ENCODE measurements at regions not wholly inside any gene's neighbourhood (a gene's known extent, or its start where the extent isn't known, plus 50 kb on each side); places are given as distances from the start of the nearest gene placed in this dataset.

DNA sequence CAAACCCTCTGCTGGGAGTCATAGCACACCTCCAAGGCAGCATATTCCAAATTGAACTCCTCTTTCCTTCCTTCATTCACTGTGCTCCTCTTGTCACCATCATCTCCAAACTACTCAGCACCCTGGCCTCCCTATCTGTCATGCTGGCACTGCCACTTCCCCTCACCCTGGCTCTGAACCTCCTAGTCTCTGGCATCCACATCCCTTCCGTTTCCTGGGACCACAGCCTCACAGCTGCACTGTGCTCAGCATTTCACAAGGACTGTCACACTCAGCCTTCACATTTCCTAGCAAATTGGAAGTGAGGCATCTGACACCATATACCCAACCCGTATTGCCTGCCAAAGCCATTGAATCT lies 124.7 kb downstream of the WDR11 start (continued):
- TF ChIP-seq, protein P1, sequence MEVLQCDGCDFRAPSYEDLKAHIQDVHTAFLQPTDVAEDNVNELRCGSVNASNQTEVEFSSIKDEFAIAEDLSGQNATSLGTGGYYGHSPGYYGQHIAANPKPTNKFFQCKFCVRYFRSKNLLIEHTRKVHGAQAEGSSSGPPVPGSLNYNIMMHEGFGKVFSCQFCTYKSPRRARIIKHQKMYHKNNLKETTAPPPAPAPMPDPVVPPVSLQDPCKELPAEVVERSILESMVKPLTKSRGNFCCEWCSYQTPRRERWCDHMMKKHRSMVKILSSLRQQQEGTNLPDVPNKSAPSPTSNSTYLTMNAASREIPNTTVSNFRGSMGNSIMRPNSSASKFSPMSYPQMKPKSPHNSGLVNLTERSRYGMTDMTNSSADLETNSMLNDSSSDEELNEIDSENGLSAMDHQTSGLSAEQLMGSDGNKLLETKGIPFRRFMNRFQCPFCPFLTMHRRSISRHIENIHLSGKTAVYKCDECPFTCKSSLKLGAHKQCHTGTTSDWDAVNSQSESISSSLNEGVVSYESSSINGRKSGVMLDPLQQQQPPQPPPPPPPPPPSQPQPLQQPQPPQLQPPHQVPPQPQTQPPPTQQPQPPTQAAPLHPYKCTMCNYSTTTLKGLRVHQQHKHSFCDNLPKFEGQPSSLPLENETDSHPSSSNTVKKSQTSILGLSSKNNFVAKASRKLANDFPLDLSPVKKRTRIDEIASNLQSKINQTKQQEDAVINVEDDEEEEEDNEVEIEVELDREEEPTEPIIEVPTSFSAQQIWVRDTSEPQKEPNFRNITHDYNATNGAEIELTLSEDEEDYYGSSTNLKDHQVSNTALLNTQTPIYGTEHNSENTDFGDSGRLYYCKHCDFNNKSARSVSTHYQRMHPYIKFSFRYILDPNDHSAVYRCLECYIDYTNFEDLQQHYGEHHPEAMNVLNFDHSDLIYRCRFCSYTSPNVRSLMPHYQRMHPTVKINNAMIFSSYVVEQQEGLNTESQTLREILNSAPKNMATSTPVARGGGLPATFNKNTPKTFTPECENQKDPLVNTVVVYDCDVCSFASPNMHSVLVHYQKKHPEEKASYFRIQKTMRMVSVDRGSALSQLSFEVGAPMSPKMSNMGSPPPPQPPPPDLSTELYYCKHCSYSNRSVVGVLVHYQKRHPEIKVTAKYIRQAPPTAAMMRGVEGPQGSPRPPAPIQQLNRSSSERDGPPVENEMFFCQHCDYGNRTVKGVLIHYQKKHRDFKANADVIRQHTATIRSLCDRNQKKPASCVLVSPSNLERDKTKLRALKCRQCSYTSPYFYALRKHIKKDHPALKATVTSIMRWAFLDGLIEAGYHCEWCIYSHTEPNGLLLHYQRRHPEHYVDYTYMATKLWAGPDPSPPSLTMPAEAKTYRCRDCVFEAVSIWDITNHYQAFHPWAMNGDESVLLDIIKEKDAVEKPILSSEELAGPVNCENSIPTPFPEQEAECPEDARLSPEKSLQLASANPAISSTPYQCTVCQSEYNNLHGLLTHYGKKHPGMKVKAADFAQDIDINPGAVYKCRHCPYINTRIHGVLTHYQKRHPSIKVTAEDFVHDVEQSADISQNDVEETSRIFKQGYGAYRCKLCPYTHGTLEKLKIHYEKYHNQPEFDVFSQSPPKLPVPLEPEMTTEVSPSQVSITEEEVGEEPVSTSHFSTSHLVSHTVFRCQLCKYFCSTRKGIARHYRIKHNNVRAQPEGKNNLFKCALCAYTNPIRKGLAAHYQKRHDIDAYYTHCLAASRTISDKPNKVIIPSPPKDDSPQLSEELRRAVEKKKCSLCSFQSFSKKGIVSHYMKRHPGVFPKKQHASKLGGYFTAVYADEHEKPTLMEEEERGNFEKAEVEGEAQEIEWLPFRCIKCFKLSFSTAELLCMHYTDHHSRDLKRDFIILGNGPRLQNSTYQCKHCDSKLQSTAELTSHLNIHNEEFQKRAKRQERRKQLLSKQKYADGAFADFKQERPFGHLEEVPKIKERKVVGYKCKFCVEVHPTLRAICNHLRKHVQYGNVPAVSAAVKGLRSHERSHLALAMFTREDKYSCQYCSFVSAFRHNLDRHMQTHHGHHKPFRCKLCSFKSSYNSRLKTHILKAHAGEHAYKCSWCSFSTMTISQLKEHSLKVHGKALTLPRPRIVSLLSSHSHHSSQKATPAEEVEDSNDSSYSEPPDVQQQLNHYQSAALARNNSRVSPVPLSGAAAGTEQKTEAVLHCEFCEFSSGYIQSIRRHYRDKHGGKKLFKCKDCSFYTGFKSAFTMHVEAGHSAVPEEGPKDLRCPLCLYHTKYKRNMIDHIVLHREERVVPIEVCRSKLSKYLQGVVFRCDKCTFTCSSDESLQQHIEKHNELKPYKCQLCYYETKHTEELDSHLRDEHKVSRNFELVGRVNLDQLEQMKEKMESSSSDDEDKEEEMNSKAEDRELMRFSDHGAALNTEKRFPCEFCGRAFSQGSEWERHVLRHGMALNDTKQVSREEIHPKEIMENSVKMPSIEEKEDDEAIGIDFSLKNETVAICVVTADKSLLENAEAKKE (CRISPR knock-in tag; IDR thresholded peaks at IDR 0.05), result no peak
- TF ChIP-seq EZH2phosphoT487 (IDR thresholded peaks at IDR 0.05; ENCODE audit: unreplicated experiment) (no peak), CREB1 (CRISPR knock-in tag; IDR thresholded peaks at IDR 0.05; ENCODE audit: low read depth) (no peak), ZNF114 (CRISPR knock-in tag; IDR thresholded peaks at IDR 0.05) (no peak), EZH2 (IDR thresholded peaks at IDR 0.05; ENCODE audit: low read depth, unreplicated experiment) (no peak)
- TF ChIP-seq, protein P2, sequence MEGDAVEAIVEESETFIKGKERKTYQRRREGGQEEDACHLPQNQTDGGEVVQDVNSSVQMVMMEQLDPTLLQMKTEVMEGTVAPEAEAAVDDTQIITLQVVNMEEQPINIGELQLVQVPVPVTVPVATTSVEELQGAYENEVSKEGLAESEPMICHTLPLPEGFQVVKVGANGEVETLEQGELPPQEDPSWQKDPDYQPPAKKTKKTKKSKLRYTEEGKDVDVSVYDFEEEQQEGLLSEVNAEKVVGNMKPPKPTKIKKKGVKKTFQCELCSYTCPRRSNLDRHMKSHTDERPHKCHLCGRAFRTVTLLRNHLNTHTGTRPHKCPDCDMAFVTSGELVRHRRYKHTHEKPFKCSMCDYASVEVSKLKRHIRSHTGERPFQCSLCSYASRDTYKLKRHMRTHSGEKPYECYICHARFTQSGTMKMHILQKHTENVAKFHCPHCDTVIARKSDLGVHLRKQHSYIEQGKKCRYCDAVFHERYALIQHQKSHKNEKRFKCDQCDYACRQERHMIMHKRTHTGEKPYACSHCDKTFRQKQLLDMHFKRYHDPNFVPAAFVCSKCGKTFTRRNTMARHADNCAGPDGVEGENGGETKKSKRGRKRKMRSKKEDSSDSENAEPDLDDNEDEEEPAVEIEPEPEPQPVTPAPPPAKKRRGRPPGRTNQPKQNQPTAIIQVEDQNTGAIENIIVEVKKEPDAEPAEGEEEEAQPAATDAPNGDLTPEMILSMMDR (conservative IDR thresholded peaks at IDR 0.05; ENCODE audit: low read depth in 2 of 2), result no peak

DNA sequence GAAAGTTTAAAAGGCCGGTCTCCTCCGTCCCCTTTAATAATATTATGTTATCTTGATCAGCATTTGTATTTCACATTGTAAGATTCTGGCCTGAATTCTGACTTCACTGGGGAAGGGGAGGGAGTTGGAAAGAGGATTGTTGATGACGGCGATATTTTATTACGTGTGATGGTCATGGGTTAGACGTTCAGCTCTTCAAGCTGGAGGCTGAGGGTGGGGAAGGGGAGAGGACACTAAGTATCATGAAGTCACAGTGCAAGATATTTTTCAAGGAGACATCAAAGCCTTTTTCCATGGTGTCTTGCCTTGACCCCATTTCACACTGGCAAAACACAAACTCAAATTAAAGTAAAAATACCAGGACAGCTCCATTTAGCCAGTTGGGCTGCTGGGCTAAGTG lies 126.7 kb downstream of the WDR11 start:
- Histone ChIP-seq H3K4me2 (no peak overlapping the region), H2AFZ (no peak overlapping the region), H3K27me3 (ENCODE audit: insufficient read depth) (peaks cover 24% of the 10 kb centered on the region), H3K9me2 (ENCODE audit: insufficient read depth) (0 out of 2 replicates have a peak, but pooled peaks cover 6% of the 10 kb centered on the region), H3K4me3 (no peak overlapping the region), H3K4me1 (ENCODE audit: insufficient read depth) (peaks cover 32% of the 10 kb centered on the region), H3K27ac (ENCODE audit: low read depth) (no peak overlapping the region), H3K79me2 (replicated peaks; ENCODE audit: insufficient read depth) (no peaks in the 10 kb centered on the region), H4K20me1 (replicated peaks; ENCODE audit: insufficient read depth) (no peaks in the 10 kb centered on the region), H3K36me3 (ENCODE audit: insufficient read depth) (no peaks in the 10 kb centered on the region; the same call in 1 of the 2 replicates), H3F3A (replicated peaks; ENCODE audit: low read depth) (no peaks in the 10 kb centered on the region)
- ATAC-seq (no peak), DNase-seq (ENCODE audit: low spot score) (no peak)
- TF ChIP-seq JUNB (IDR thresholded peaks at IDR 0.05; ENCODE audit: unreplicated experiment) (no peak), EZH2phosphoT487 (IDR thresholded peaks at IDR 0.05; ENCODE audit: unreplicated experiment) (no peak)
- TF ChIP-seq, protein P2 (conservative IDR thresholded peaks at IDR 0.05; ENCODE audit: low read depth in 2 of 2), result no peak
- peaks cover 15% of the 10 kb centered on the region for H3K36me3 Mint-ChIP-seq (ENCODE audit: low read depth)
- peaks cover 27% of the 10 kb centered on the region for H3K9me3 Mint-ChIP-seq
- peaks cover 36% of the 10 kb centered on the region for H3K4me1 Mint-ChIP-seq
- H3K4me3 Mint-ChIP-seq, result no peak overlapping the region
- H3K27me3 Mint-ChIP-seq (ENCODE audit: insufficient read depth, low read depth, poor library complexity), result peaks cover 29% of the 10 kb centered on the region
- no peak overlapping the region for H3K27ac Mint-ChIP-seq

All from GM23338 (cell line).